HCT116 (cell line): ENCODE measurements at regions not wholly inside any gene's neighbourhood (a gene's known extent, or its start where the extent isn't known, plus 50 kb on each side); places are given as distances from the start of the nearest gene placed in this dataset.

ENCODE experiments used
- EZH2 ChIP-seq: fragments of 200-600 bp; sonication (generic); IDR thresholded peaks from 2 replicates; pipeline ENCODE4 v1.6.1; 2017; ENCODE audit warnings: antibody characterized with exemption, mixed run types
- TF ChIP-seq, protein P1 (sequence below): IDR thresholded peaks from 2 replicates; pipeline ENCODE4 v1.6.1; 2011; ENCODE audit warnings: mild to moderate bottlenecking, low read length, moderate library complexity; ENCODE audit not compliant: insufficient replicate concordance; ENCODE audit errors: extremely low read depth
- TF ChIP-seq, protein P2 (sequence below), 3 experiments: fragments of 200-600 bp in 1 of 3; sonication (generic) in 1 of 3; IDR thresholded peaks in 2 of 3; conservative IDR thresholded peaks in 1 of 3; 2 replicates each; pipeline ENCODE4 v1.5.1; 2012 to 2017; ENCODE audit warnings: low read depth in 2 of 3, low read length in 2 of 3, antibody characterized with exemption in 1 of 3, borderline replicate concordance in 1 of 3, control low read depth in 1 of 3, mild to moderate bottlenecking in 1 of 3, mixed read lengths in 1 of 3, mixed run types in 1 of 3, moderate library complexity in 1 of 3; ENCODE audit not compliant: insufficient read depth in 1 of 3
- TF ChIP-seq, protein P3 (sequence below): IDR thresholded peaks from 2 replicates; pipeline ENCODE4 v1.6.1; 2012; ENCODE audit warnings: low read depth

DNA sequence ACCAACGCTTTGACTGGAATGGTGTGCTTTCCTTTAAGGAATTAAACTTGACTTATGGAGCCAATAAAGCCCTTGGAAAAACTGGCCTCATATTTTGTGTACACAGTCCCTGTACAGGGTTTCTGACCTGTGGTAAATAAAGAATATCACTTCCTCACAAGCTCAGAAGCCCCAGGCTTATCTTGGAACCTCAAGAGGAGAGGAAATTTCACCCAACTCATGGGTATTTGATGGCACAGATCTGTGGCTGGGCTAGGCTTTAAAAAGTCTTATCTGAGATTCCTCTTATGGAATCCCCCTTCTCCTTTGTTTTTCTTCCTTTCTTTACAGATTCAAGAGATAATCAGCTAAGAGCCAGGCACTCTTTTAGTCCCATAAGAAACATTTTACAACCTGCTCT, 89.3 kb upstream of the USP38 start:
- TF ChIP-seq EZH2 = no peak
- TF ChIP-seq, protein P1, sequence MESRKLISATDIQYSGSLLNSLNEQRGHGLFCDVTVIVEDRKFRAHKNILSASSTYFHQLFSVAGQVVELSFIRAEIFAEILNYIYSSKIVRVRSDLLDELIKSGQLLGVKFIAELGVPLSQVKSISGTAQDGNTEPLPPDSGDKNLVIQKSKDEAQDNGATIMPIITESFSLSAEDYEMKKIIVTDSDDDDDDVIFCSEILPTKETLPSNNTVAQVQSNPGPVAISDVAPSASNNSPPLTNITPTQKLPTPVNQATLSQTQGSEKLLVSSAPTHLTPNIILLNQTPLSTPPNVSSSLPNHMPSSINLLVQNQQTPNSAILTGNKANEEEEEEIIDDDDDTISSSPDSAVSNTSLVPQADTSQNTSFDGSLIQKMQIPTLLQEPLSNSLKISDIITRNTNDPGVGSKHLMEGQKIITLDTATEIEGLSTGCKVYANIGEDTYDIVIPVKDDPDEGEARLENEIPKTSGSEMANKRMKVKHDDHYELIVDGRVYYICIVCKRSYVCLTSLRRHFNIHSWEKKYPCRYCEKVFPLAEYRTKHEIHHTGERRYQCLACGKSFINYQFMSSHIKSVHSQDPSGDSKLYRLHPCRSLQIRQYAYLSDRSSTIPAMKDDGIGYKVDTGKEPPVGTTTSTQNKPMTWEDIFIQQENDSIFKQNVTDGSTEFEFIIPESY = no peak
- TF ChIP-seq, protein P2, sequence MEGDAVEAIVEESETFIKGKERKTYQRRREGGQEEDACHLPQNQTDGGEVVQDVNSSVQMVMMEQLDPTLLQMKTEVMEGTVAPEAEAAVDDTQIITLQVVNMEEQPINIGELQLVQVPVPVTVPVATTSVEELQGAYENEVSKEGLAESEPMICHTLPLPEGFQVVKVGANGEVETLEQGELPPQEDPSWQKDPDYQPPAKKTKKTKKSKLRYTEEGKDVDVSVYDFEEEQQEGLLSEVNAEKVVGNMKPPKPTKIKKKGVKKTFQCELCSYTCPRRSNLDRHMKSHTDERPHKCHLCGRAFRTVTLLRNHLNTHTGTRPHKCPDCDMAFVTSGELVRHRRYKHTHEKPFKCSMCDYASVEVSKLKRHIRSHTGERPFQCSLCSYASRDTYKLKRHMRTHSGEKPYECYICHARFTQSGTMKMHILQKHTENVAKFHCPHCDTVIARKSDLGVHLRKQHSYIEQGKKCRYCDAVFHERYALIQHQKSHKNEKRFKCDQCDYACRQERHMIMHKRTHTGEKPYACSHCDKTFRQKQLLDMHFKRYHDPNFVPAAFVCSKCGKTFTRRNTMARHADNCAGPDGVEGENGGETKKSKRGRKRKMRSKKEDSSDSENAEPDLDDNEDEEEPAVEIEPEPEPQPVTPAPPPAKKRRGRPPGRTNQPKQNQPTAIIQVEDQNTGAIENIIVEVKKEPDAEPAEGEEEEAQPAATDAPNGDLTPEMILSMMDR (IDR thresholded peaks at IDR 0.05 in 2 of 3, conservative IDR thresholded peaks at IDR 0.05 in 1 of 3; ENCODE audit: borderline replicate concordance in 1 of 3, insufficient read depth in 1 of 3, low read depth in 2 of 3, low read length in 2 of 3) = no peak
- TF ChIP-seq, protein P3, sequence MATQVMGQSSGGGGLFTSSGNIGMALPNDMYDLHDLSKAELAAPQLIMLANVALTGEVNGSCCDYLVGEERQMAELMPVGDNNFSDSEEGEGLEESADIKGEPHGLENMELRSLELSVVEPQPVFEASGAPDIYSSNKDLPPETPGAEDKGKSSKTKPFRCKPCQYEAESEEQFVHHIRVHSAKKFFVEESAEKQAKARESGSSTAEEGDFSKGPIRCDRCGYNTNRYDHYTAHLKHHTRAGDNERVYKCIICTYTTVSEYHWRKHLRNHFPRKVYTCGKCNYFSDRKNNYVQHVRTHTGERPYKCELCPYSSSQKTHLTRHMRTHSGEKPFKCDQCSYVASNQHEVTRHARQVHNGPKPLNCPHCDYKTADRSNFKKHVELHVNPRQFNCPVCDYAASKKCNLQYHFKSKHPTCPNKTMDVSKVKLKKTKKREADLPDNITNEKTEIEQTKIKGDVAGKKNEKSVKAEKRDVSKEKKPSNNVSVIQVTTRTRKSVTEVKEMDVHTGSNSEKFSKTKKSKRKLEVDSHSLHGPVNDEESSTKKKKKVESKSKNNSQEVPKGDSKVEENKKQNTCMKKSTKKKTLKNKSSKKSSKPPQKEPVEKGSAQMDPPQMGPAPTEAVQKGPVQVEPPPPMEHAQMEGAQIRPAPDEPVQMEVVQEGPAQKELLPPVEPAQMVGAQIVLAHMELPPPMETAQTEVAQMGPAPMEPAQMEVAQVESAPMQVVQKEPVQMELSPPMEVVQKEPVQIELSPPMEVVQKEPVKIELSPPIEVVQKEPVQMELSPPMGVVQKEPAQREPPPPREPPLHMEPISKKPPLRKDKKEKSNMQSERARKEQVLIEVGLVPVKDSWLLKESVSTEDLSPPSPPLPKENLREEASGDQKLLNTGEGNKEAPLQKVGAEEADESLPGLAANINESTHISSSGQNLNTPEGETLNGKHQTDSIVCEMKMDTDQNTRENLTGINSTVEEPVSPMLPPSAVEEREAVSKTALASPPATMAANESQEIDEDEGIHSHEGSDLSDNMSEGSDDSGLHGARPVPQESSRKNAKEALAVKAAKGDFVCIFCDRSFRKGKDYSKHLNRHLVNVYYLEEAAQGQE = no peak
